ENCODE measurements at regions not wholly inside any gene's neighbourhood (a gene's known extent, or its start where the extent isn't known, plus 50 kb on each side); places are given as distances from the start of the nearest gene placed in this dataset.
A peak's percentile ranks its signal among the peaks of the same experiment; 100 is the strongest.

- in situ Hi-C loops (cut with HindIII; ENCODE audit: low sequenced_read_pairs) = no loop called here
Observed at GRCh38 chr5:136717917-136718316, 352.6 kb upstream of the TRPC7 start.

GRCh38 chr5:136714286-136714685 is 348.9 kb upstream of the TRPC7 start:
- in situ Hi-C loops (cut with HindIII; ENCODE audit: low sequenced_read_pairs) = no loop called here
- DNase-seq (ENCODE audit: low spot score) = no peak

More at GRCh38 chr5:136717917-136718316, 352.6 kb upstream of the TRPC7 start:
- no peak for DNase-seq (ENCODE audit: low spot score)

GRCh38 chr5:136712628-136713027 is 347.3 kb upstream of the TRPC7 start:
- in situ Hi-C loops (cut with HindIII; ENCODE audit: low sequenced_read_pairs) = no loop called here
- DNase-seq (ENCODE audit: low spot score) = no peak

- DNase-seq (ENCODE audit: low spot score) = no peak
- in situ Hi-C loops (cut with HindIII; ENCODE audit: low sequenced_read_pairs) = no loop called here
Observed at GRCh38 chr5:136710834-136711233, 345.5 kb upstream of the TRPC7 start.

GRCh38 chr5:136703706-136704105 is 338.4 kb upstream of the TRPC7 start:
- in situ Hi-C loops (cut with HindIII; ENCODE audit: low sequenced_read_pairs) = no loop called here
- DNase-seq (ENCODE audit: low spot score) = no peak

- DNase-seq (ENCODE audit: low spot score) = no peak
- in situ Hi-C loops (cut with HindIII; ENCODE audit: low sequenced_read_pairs) = no loop called here
Observed at GRCh38 chr5:136703036-136703435, 337.7 kb upstream of the TRPC7 start.

- in situ Hi-C loops (cut with HindIII; ENCODE audit: low sequenced_read_pairs) = no loop called here
- no peak for DNase-seq (ENCODE audit: low spot score)
Observed at GRCh38 chr5:136701191-136701590, 335.8 kb upstream of the TRPC7 start.

GRCh38 chr5:136699651-136700050 is 334.3 kb upstream of the TRPC7 start:
- in situ Hi-C loops (cut with HindIII; ENCODE audit: low sequenced_read_pairs) = no loop called here

GRCh38 chr5:136698970-136699369 is 333.6 kb upstream of the TRPC7 start:
- DNase-seq (ENCODE audit: low spot score) = no peak
- in situ Hi-C loops (cut with HindIII; ENCODE audit: low sequenced_read_pairs) = no loop called here

More at GRCh38 chr5:136699651-136700050, 334.3 kb upstream of the TRPC7 start:
- DNase-seq (ENCODE audit: low spot score) = no peak

GRCh38 chr5:136694258-136694657 is 328.9 kb upstream of the TRPC7 start:
- in situ Hi-C loops (cut with HindIII; ENCODE audit: low sequenced_read_pairs) = no loop called here

GRCh38 chr5:136689552-136689951 is 324.2 kb upstream of the TRPC7 start:
- no peak for DNase-seq (ENCODE audit: low spot score)
- in situ Hi-C loops (cut with HindIII; ENCODE audit: low sequenced_read_pairs) = no loop called here

More at GRCh38 chr5:136694258-136694657, 328.9 kb upstream of the TRPC7 start:
- no peak for DNase-seq (ENCODE audit: low spot score)

- peak; percentile 11 for DNase-seq (ENCODE audit: low spot score)
- in situ Hi-C loops (cut with HindIII; ENCODE audit: low sequenced_read_pairs) = no loop called here
Observed at GRCh38 chr5:136686192-136686872, 321.0 kb upstream of the TRPC7 start.

GRCh38 chr5:136682986-136683385 is 317.6 kb upstream of the TRPC7 start:
- no peak for DNase-seq (ENCODE audit: low spot score)
- in situ Hi-C loops (cut with HindIII; ENCODE audit: low sequenced_read_pairs) = no loop called here

- in situ Hi-C loops (cut with HindIII; ENCODE audit: low sequenced_read_pairs) = no loop called here
- no peak for DNase-seq (ENCODE audit: low spot score)
Observed at GRCh38 chr5:136679233-136679632, 313.9 kb upstream of the TRPC7 start.

- in situ Hi-C loops (cut with HindIII; ENCODE audit: low sequenced_read_pairs) = no loop called here
- no peak for DNase-seq (ENCODE audit: low spot score)
Observed at GRCh38 chr5:136677217-136677616, 311.9 kb upstream of the TRPC7 start.

GRCh38 chr5:136676685-136677084 is 311.3 kb upstream of the TRPC7 start:
- in situ Hi-C loops (cut with HindIII; ENCODE audit: low sequenced_read_pairs) = no loop called here
- no peak for DNase-seq (ENCODE audit: low spot score)

- in situ Hi-C loops (cut with HindIII; ENCODE audit: low sequenced_read_pairs) = no loop called here
- no peak for DNase-seq (ENCODE audit: low spot score)
Observed at GRCh38 chr5:136675769-136676168, 310.4 kb upstream of the TRPC7 start.

- in situ Hi-C loops (cut with HindIII; ENCODE audit: low sequenced_read_pairs) = no loop called here
- DNase-seq (ENCODE audit: low spot score) = no peak
Observed at GRCh38 chr5:136674178-136674577, 308.8 kb upstream of the TRPC7 start.

GRCh38 chr5:136667789-136668188 is 302.4 kb upstream of the TRPC7 start:
- no peak for DNase-seq (ENCODE audit: low spot score)
- in situ Hi-C loops (cut with HindIII; ENCODE audit: low sequenced_read_pairs) = no loop called here

- no peak for DNase-seq (ENCODE audit: low spot score)
- in situ Hi-C loops (cut with HindIII; ENCODE audit: low sequenced_read_pairs) = no loop called here
Observed at GRCh38 chr5:136666970-136667620, 301.8 kb upstream of the TRPC7 start.

- in situ Hi-C loops (cut with HindIII; ENCODE audit: low sequenced_read_pairs) = no loop called here
- no peak for DNase-seq (ENCODE audit: low spot score)
Observed at GRCh38 chr5:136665331-136665730, 300.0 kb upstream of the TRPC7 start.

All from G401 (cell line).